CD4-positive, CD25-positive, alpha-beta regulatory T cell (primary cell): ENCODE measurements at regions not wholly inside any gene's neighbourhood (a gene's known extent, or its start where the extent isn't known, plus 50 kb on each side); places are given as distances from the start of the nearest gene placed in this dataset.

Source experiments
- ATAC-seq, 2 donors: fragments of 150-1000 bp; cut with Tn5 transposase; one replicate each; pipeline ENCODE4 v1.10.0; 2021; ENCODE audit warnings: low read depth in 2 of 2, moderate number of reproducible peaks in 2 of 2, moderate library complexity in 1 of 2
- DNase-seq, 3 donors: peaks; one replicate each; pipeline versions ENCODE4 v3.0.0 to v3.0.0-alpha.2; 2012 to 2022; ENCODE audit warnings: mixed read lengths in 1 of 3
- H3K27ac ChIP-seq: one replicate; pipeline ENCODE4 v1.7.0; 2013; ENCODE audit warnings: mild to moderate bottlenecking, low read length; ENCODE audit not compliant: insufficient read depth, poor library complexity, severe bottlenecking
- H3K27me3 ChIP-seq: one replicate; pipeline ENCODE4 v1.7.0; 2013; ENCODE audit warnings: low read length; ENCODE audit not compliant: control insufficient read depth, insufficient read depth
- H3K36me3 ChIP-seq: one replicate; pipeline ENCODE4 v1.7.0; 2013; ENCODE audit warnings: mild to moderate bottlenecking, low read length, moderate library complexity; ENCODE audit not compliant: control insufficient read depth, insufficient read depth
- H3K4me1 ChIP-seq: 2 replicates; pipeline ENCODE4 v1.7.0; 2013; ENCODE audit warnings: mild to moderate bottlenecking, low read length; ENCODE audit not compliant: insufficient read depth, control insufficient read depth, poor library complexity, severe bottlenecking
- H3K4me3 ChIP-seq: one replicate; pipeline ENCODE4 v1.7.0; 2013; ENCODE audit warnings: low read depth, mild to moderate bottlenecking, low read length, moderate library complexity
- H3K9me3 ChIP-seq, 2 experiments: 1 replicate in 1 of 2; 2 replicates in 1 of 2; pipeline ENCODE4 v1.7.0; 2013; ENCODE audit warnings: low read length in 2 of 2, mild to moderate bottlenecking in 1 of 2, moderate library complexity in 1 of 2; ENCODE audit not compliant: control insufficient read depth in 2 of 2
- H3K27ac Mint-ChIP-seq, 3 donors: one replicate each; pipeline ENCODE4 v1.8.0; 2020 to 2022; ENCODE audit warnings: mild to moderate bottlenecking in 3 of 3, mixed read lengths in 3 of 3, moderate library complexity in 2 of 3
- H3K27me3 Mint-ChIP-seq: one replicate; pipeline ENCODE4 v1.8.0; 2022; ENCODE audit warnings: mild to moderate bottlenecking, mixed read lengths
- H3K36me3 Mint-ChIP-seq: one replicate; pipeline ENCODE4 v1.8.0; 2020; ENCODE audit warnings: mixed read lengths
- H3K4me1 Mint-ChIP-seq, 4 donors: one replicate each; pipeline ENCODE4 v1.8.0; 2020 to 2022; ENCODE audit warnings: mixed read lengths in 4 of 4, mild to moderate bottlenecking in 1 of 4
- H3K4me3 Mint-ChIP-seq, 4 donors: one replicate each; pipeline ENCODE4 v1.8.0; 2020 to 2022; ENCODE audit warnings: mild to moderate bottlenecking in 4 of 4, mixed read lengths in 4 of 4, moderate library complexity in 3 of 4
- H3K9me3 Mint-ChIP-seq, 7 donors: one replicate each; pipeline ENCODE4 v1.8.0; 2020 to 2022; ENCODE audit warnings: mixed read lengths in 7 of 7, mild to moderate bottlenecking in 3 of 7, moderate library complexity in 2 of 7

DNA sequence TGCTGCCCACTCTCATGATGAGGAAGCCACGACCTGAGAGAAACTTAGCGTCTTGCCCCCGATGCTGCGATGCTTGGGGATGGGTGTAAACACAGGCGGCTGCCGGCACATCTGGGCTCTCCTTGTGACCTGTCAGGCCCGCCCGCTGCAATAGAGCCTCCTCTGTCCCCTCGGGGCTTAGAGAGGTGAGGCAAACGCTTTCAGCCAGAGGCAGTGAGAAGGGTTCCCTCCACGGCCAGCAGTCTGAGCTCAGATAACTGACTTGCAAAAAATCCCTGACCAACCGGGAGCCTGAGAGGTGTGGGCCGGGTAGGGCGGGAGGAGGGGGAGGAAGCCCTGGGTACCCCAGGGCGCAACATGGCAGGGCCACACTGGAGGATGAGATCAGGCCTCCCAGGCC lies 260.6 kb downstream of the C16orf95 start:
- no peak overlapping the region for H3K27ac ChIP-seq
- no peaks in the 10 kb centered on the region for H3K36me3 ChIP-seq
- Mint-ChIP-seq H3K27ac (no peak overlapping the region), H3K27me3 (peaks cover 12% of the 10 kb centered on the region), H3K4me1 (peaks cover 0 to 2% (median 0%) of the 10 kb centered on the region in 4 donors), H3K4me3 (no peak overlapping the region), H3K9me3 (peaks cover 0 to 5% (median 4%) of the 10 kb centered on the region in 7 donors), H3K36me3 (no peaks in the 10 kb centered on the region)
- DNase-seq (no peak), ATAC-seq (no peak)
- no peaks in the 10 kb centered on the region for H3K27me3 ChIP-seq
- no peaks in the 10 kb centered on the region for H3K9me3 ChIP-seq
- H3K4me3 ChIP-seq, result no peak overlapping the region
- no peaks in the 10 kb centered on the region for H3K4me1 ChIP-seq

DNA sequence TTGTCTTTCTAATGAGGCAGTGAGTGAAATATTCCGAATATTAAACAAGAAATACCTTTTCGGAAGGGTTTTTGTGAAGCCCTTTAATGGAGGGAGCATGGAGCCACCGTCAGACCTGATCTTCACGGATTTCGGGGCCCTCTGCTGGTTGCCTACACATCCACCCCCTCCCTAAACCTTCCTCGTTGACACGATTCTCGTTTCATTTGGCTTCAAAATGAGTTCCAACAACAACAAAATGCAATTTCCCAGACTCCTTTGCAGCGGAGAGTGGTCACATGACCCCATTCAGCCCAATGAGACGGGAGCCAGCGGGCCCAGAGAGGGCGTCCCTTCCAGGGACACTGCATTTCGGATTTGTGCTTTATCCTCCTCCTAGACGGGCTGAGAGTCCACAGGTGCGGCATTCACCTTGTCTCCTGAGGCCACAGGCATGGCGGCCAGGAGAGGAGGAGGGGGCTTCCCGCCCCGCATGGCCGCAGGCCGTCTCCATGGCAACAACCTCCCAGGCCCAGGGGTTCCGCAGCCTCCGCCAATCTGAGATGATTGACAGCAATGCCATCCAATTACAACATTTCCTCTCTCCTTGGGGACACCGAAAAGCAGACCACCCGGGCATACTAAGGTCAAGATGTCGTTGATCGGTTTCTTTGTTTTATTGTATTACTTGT lies 259.8 kb downstream of the C16orf95 start:
- no peak for DNase-seq

DNA sequence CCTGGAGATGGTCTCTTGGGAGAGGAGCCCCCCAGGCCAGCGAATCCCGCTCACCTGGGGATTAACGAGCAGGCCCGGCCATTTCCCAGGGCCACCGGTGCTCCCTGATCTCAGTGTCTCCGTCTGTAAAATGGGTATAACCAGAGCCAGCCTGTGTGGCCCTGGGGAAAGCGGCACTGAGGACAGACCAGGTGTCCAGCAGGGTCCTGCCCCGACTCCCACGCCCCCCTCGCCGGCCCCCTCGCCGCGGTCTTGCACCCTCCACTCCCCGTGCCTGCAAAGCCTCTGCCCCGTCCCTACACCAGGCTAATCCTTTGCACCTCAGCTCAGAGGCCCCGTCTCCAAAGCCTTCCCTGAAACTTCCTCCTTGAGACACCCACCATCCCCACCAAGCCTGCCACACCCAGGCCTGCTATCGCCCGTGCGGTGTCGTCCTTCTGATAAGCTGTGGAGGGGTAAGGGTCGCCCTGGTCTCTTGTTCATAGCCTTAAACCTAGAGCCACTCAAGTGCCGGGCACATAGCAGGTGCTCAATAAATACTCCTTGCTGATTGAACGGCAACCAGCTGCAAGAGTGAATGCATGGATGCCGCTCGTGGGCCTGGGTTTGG lies 259.1 kb downstream of the C16orf95 start:
- peaks cover 12% of the 10 kb centered on the region for H3K27me3 Mint-ChIP-seq

More for the DNA sequence above, 259.8 kb downstream of the C16orf95 start:
- H3K4me3 ChIP-seq, result no peak overlapping the region
- no peaks in the 10 kb centered on the region for H3K36me3 ChIP-seq
- Mint-ChIP-seq H3K27ac (peak overlapping the region in 1 of 3 donors; percentile 53), H3K27me3 (peaks cover 12% of the 10 kb centered on the region), H3K36me3 (no peaks in the 10 kb centered on the region), H3K4me1 (peaks cover 0 to 2% (median 0%) of the 10 kb centered on the region in 4 donors), H3K4me3 (no peak overlapping the region), H3K9me3 (peaks cover 0 to 5% (median 4%) of the 10 kb centered on the region in 7 donors)
- no peak for ATAC-seq
- no peak overlapping the region for H3K27ac ChIP-seq
- peaks cover 2% of the 10 kb centered on the region for H3K27me3 ChIP-seq
- no peaks in the 10 kb centered on the region for H3K4me1 ChIP-seq
- no peaks in the 10 kb centered on the region for H3K9me3 ChIP-seq

DNA sequence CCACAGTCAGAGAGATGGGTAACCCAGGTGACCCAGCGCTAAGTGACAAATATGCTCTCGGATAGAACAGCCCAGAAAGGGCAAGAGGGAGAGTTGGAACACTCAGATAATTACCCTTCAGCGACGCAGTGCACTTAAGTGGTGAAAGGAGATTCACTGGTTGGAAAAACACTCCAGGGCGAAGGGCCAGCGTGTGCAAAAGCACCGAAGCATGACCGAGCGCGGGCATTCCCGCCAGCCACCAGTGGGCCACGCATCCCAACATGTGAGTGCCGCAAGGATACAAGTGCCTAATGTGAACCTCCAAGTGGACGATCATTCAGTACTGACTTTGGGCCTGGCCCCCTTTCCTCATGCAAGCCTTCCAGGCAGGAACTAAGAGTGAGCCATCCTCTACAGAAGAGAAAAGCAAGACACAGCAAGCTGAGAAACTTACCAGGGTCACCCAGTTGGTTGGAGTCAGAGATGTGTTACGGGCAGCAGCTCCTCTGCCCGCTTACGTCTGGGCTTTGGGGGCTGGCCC lies 258.4 kb downstream of the C16orf95 start:
- Histone ChIP-seq H3K4me1 (no peaks in the 10 kb centered on the region), H3K36me3 (no peaks in the 10 kb centered on the region), H3K27ac (no peak overlapping the region), H3K4me3 (no peak overlapping the region), H3K27me3 (peaks cover 4% of the 10 kb centered on the region), H3K9me3 (no peaks in the 10 kb centered on the region)
- peaks cover 0 to 5% (median 4%) of the 10 kb centered on the region in 7 donors for H3K9me3 Mint-ChIP-seq
- DNase-seq (no peak), ATAC-seq (no peak)
- no peak overlapping the region for H3K27ac Mint-ChIP-seq
- H3K4me1 Mint-ChIP-seq, result peaks cover 0 to 2% (median 0%) of the 10 kb centered on the region in 4 donors
- H3K4me3 Mint-ChIP-seq, result no peak overlapping the region
- no peaks in the 10 kb centered on the region for H3K36me3 Mint-ChIP-seq
- H3K27me3 Mint-ChIP-seq, result peaks cover 12% of the 10 kb centered on the region

More for the DNA sequence above, 259.1 kb downstream of the C16orf95 start:
- Histone ChIP-seq H3K27ac (no peak overlapping the region), H3K4me1 (no peaks in the 10 kb centered on the region), H3K36me3 (no peaks in the 10 kb centered on the region), H3K4me3 (no peak overlapping the region), H3K27me3 (peaks cover 2% of the 10 kb centered on the region), H3K9me3 (no peaks in the 10 kb centered on the region)
- Mint-ChIP-seq H3K27ac (no peak overlapping the region), H3K9me3 (peaks cover 0 to 5% (median 4%) of the 10 kb centered on the region in 7 donors), H3K4me1 (peaks cover 0 to 2% (median 0%) of the 10 kb centered on the region in 4 donors), H3K4me3 (no peak overlapping the region), H3K36me3 (no peaks in the 10 kb centered on the region)
- ATAC-seq (no peak), DNase-seq (no peak)

DNA sequence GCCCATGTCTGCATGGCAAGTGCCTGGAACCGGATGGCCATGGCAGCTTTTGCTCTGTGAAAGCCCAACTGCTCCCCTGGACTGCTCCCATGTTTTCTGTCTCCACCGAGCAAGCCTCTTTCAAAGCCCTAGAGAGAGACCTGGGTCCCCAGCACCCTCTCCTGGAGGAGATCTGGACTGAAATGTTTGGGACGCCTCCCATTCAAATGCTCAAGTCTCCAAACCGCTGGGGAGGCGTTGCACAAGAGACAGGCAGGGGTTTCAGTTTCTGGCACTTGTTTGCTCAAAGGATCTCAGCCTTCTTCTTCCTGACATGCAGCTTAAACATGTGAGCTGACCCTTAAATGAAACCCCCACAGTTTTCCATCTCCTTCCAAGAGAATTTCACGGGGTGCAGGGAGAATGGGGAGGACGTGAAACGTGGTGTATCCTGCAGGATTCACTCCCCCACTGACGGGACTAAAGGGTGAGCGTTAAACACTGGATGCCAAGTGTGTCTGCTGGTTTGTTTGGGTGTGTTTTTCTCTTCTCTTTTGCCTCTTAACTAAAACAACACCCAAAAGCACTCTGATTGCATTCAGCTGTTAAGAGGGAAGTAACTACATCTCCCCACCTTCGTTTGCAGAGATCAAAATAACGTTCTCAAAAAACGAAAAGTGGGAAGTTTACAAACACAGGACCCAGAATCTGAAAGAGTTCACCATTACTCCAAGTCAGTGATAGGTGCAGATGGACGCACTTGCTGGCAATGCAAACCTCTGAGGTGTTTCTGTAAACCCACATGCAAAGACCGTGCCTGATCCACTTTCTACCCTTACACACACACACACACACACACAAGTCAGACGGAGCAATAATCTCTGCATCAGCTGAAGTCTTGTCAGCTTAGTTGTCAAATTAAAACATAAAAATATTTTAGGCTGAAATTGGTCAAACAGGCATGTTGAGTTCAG lies 256.9 kb downstream of the C16orf95 start:
- no peak for DNase-seq
- no peak for ATAC-seq
- H3K27me3 ChIP-seq, result peaks cover 5% of the 10 kb centered on the region
- no peak overlapping the region for H3K27ac ChIP-seq
- Mint-ChIP-seq H3K27me3 (peaks cover 15% of the 10 kb centered on the region), H3K27ac (no peak overlapping the region), H3K4me1 (peaks cover 0 to 5% (median 0%) of the 10 kb centered on the region in 4 donors), H3K36me3 (no peaks in the 10 kb centered on the region), H3K9me3 (peaks cover 0 to 2% (median 0%) of the 10 kb centered on the region in 7 donors), H3K4me3 (no peak overlapping the region)
- no peaks in the 10 kb centered on the region for H3K4me1 ChIP-seq
- no peaks in the 10 kb centered on the region for H3K9me3 ChIP-seq
- H3K36me3 ChIP-seq, result no peaks in the 10 kb centered on the region
- H3K4me3 ChIP-seq, result no peak overlapping the region

DNA sequence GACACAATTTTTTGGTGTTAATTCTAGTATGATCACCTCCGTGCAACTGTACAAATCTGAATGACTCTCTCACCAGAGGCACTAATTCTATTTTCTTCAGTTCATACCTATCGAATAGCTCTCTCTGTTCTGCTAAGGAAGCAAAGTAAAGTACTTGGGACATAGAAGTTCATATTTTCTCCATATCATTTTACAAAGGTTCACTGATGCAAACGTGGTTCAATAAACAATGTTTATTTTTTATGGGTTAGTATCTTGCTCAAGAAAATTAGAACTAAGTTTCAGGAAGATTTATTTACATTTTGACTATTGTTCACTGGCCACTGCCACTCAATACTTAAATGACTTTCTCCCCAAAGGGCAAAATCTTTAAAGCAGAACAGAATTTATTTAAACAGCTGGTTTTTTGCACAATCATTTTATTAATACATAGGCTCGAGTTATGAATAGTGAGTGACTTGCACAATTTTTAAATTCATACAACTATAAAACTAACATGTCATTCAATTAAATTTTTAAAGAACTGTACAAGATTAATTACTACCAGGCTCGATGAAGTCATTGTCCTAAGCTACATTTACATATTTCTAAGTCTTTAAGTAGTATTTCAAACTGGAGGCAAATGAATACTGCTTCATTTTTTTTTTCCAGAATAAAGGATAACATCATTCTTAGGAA lies 255.8 kb downstream of the C16orf95 start:
- H3K27ac ChIP-seq, result no peak overlapping the region
- no peaks in the 10 kb centered on the region for H3K36me3 Mint-ChIP-seq
- peaks cover 0 to 5% (median 0%) of the 10 kb centered on the region in 4 donors for H3K4me1 Mint-ChIP-seq
- peaks cover 16% of the 10 kb centered on the region for H3K27me3 Mint-ChIP-seq
- DNase-seq (no peak), ATAC-seq (no peak)
- H3K27ac Mint-ChIP-seq, result no peak overlapping the region
- no peak overlapping the region for H3K4me3 Mint-ChIP-seq
- H3K4me3 ChIP-seq, result no peak overlapping the region
- peaks cover 0 to 1% (median 0%) of the 10 kb centered on the region in 7 donors for H3K9me3 Mint-ChIP-seq
- no peaks in the 10 kb centered on the region for H3K4me1 ChIP-seq
- no peaks in the 10 kb centered on the region for H3K9me3 ChIP-seq
- peaks cover 9% of the 10 kb centered on the region for H3K27me3 ChIP-seq
- no peaks in the 10 kb centered on the region for H3K36me3 ChIP-seq
